Mesenchymal stem cell (in vitro differentiated cells and primary cell): ENCODE measurements at regions not wholly inside any gene's neighbourhood (a gene's known extent, or its start where the extent isn't known, plus 50 kb on each side); places are given as distances from the start of the nearest gene placed in this dataset.
"Not testable (repeated sequence)": the region's sequence is repeated elsewhere in the genome, so short reads cannot be mapped to it uniquely, and the experiment has no call there.

Experiments used
- DNase-seq: peaks from one replicate; pipeline ENCODE4 v3.0.0-alpha.2; 2013
- H2AFZ ChIP-seq: one replicate; pipeline ENCODE4 v1.6.1; 2013; ENCODE audit warnings: low read depth, mild to moderate bottlenecking, control low read depth, inconsistent platforms, low read length, moderate library complexity
- H2AK5ac ChIP-seq: 2 replicates; pipeline ENCODE4 v1.6.1; 2013; ENCODE audit warnings: low read length, moderate library complexity, mild to moderate bottlenecking, inconsistent platforms; ENCODE audit not compliant: severe bottlenecking
- H2BK120ac ChIP-seq: one replicate; pipeline ENCODE4 v1.6.1; 2013; ENCODE audit warnings: low read depth, mild to moderate bottlenecking, inconsistent platforms, low read length, moderate library complexity
- H2BK12ac ChIP-seq, 2 experiments: one replicate each; pipeline ENCODE4 v1.6.1; 2013; ENCODE audit warnings: inconsistent platforms in 2 of 2, low read length in 2 of 2, mild to moderate bottlenecking in 2 of 2, moderate library complexity in 2 of 2, control low read depth in 1 of 2
- H2BK15ac ChIP-seq: one replicate; pipeline ENCODE4 v1.6.1; 2013; ENCODE audit warnings: mild to moderate bottlenecking, low read depth, inconsistent platforms; ENCODE audit not compliant: poor library complexity, severe bottlenecking
- H2BK5ac ChIP-seq: 2 replicates; pipeline ENCODE4 v1.6.1; 2013; ENCODE audit warnings: low read depth, mild to moderate bottlenecking, low read length, control low read depth, inconsistent platforms; ENCODE audit not compliant: poor library complexity, severe bottlenecking
- H3K14ac ChIP-seq, 2 experiments: one replicate each; pipeline ENCODE4 v1.6.1; 2013; ENCODE audit warnings: inconsistent platforms in 2 of 2, low read length in 2 of 2, control low read depth in 1 of 2, mild to moderate bottlenecking in 1 of 2, moderate library complexity in 1 of 2
- H3K18ac ChIP-seq, 2 experiments: one replicate each; pipeline ENCODE4 v1.6.1; 2013; ENCODE audit warnings: inconsistent platforms in 2 of 2, low read length in 2 of 2, control low read depth in 1 of 2, low read depth in 1 of 2, mild to moderate bottlenecking in 1 of 2
- H3K23ac ChIP-seq, 2 experiments: one replicate each; pipeline ENCODE4 v1.6.1; 2013; ENCODE audit warnings: inconsistent platforms in 2 of 2, low read length in 2 of 2, mild to moderate bottlenecking in 2 of 2, moderate library complexity in 2 of 2, control low read depth in 1 of 2
- H3K27ac ChIP-seq: 2 replicates; pipeline ENCODE4 v1.5.1; 2013; ENCODE audit warnings: mild to moderate bottlenecking, moderate library complexity, low read length, control low read depth, inconsistent platforms; ENCODE audit not compliant: poor library complexity, severe bottlenecking
- H3K27me3 ChIP-seq, 2 experiments: 2 replicates each; pipeline versions ENCODE4 v1.6.1 to v1.7.0; 2013; ENCODE audit warnings: low read length in 2 of 2, mild to moderate bottlenecking in 2 of 2, moderate library complexity in 2 of 2, control low read depth in 1 of 2, inconsistent platforms in 1 of 2; ENCODE audit not compliant: control insufficient read depth in 1 of 2, insufficient read depth in 1 of 2
- H3K36me3 ChIP-seq, 2 experiments: 2 replicates each; pipeline versions ENCODE4 v1.6.1 to v1.7.0; 2013; ENCODE audit warnings: low read length in 2 of 2, control low read depth in 1 of 2, inconsistent platforms in 1 of 2, low read depth in 1 of 2, mild to moderate bottlenecking in 1 of 2; ENCODE audit not compliant: insufficient read depth in 2 of 2, control insufficient read depth in 1 of 2
- H3K4ac ChIP-seq, 2 experiments: one replicate each; pipeline ENCODE4 v1.6.1; 2013; ENCODE audit warnings: inconsistent platforms in 2 of 2, low read length in 2 of 2, mild to moderate bottlenecking in 2 of 2, moderate library complexity in 2 of 2, control low read depth in 1 of 2, low read depth in 1 of 2
- H3K4me1 ChIP-seq: 2 replicates; pipeline ENCODE4 v1.6.1; 2013; ENCODE audit warnings: low read depth, low read length, control low read depth; ENCODE audit not compliant: control insufficient read depth, insufficient read depth
- H3K4me2 ChIP-seq: 2 replicates; pipeline ENCODE4 v1.6.1; 2013; ENCODE audit warnings: low read length, mild to moderate bottlenecking, inconsistent platforms; ENCODE audit not compliant: poor library complexity, severe bottlenecking
- H3K4me3 ChIP-seq, 2 experiments: 2 replicates each; pipeline versions ENCODE4 v1.5.1 to v1.7.0; 2013; ENCODE audit warnings: low read length in 2 of 2, mild to moderate bottlenecking in 2 of 2, control low read depth in 1 of 2, low read depth in 1 of 2; ENCODE audit not compliant: insufficient read depth in 1 of 2
- H3K79me1 ChIP-seq: replicated peaks from 2 replicates; pipeline ENCODE4 v1.6.1; 2013; ENCODE audit warnings: mild to moderate bottlenecking, control low read depth, low read length, inconsistent platforms; ENCODE audit not compliant: poor library complexity, severe bottlenecking
- H3K9ac ChIP-seq: 2 replicates; pipeline ENCODE4 v1.7.0; 2013; ENCODE audit warnings: mild to moderate bottlenecking, low read length, moderate library complexity
- H3K9me3 ChIP-seq: 2 replicates; pipeline ENCODE4 v1.7.0; 2013; ENCODE audit warnings: mild to moderate bottlenecking, low read length; ENCODE audit not compliant: control insufficient read depth
- H4K8ac ChIP-seq: one replicate; pipeline ENCODE4 v1.6.1; 2013; ENCODE audit warnings: inconsistent platforms, mild to moderate bottlenecking, low read length, moderate library complexity
- H4K91ac ChIP-seq: one replicate; pipeline ENCODE4 v1.6.1; 2013; ENCODE audit warnings: mild to moderate bottlenecking, low read length, inconsistent platforms
- WGBS: methylation state at CpG from one replicate; pipeline ENCODE4 v1.1.7; 2013; ENCODE audit warnings: mixed read lengths; 5-methylcytosine and 5-hydroxymethylcytosine counted together

- not testable (repeated sequence) for H3K9me3 ChIP-seq, H2AK5ac ChIP-seq, H2BK5ac ChIP-seq, H3K36me3 ChIP-seq, H3K14ac ChIP-seq, H4K8ac ChIP-seq, H3K4me3 ChIP-seq, H2BK15ac ChIP-seq, H3K27me3 ChIP-seq, H4K91ac ChIP-seq, H3K4me2 ChIP-seq, H3K18ac ChIP-seq, H3K79me1 ChIP-seq, H3K23ac ChIP-seq, H3K27ac ChIP-seq, H3K9ac ChIP-seq, H3K4ac ChIP-seq, DNase-seq, H2BK120ac ChIP-seq, H2BK12ac ChIP-seq, H2AFZ ChIP-seq, H3K4me1 ChIP-seq
- WGBS = no CpG with 5 or more reads among the region's 30 CpGs
Measured at GRCh38 chr15:20628538-20628937, 86.9 kb upstream of the GOLGA6L6 start.

- not testable (repeated sequence) for H3K23ac ChIP-seq, H2BK15ac ChIP-seq, H3K14ac ChIP-seq, DNase-seq, H2AFZ ChIP-seq, H3K9me3 ChIP-seq, H3K18ac ChIP-seq, H3K79me1 ChIP-seq, H4K91ac ChIP-seq, H3K4me1 ChIP-seq, H3K4me2 ChIP-seq, H3K4ac ChIP-seq, H2BK12ac ChIP-seq, H4K8ac ChIP-seq, H3K4me3 ChIP-seq, H3K27me3 ChIP-seq, H3K9ac ChIP-seq, H2BK5ac ChIP-seq, H3K27ac ChIP-seq, H3K36me3 ChIP-seq, H2AK5ac ChIP-seq, H2BK120ac ChIP-seq
- no CpG with 5 or more reads among the region's 7 CpGs for WGBS
Measured at GRCh38 chr15:20625469-20625868, 83.9 kb upstream of the GOLGA6L6 start.

GRCh38 chr15:20624085-20624484 is 82.5 kb upstream of the GOLGA6L6 start:
- not testable (repeated sequence) for H2AFZ ChIP-seq, H3K18ac ChIP-seq, H3K27ac ChIP-seq, H3K36me3 ChIP-seq, H3K14ac ChIP-seq, H2BK5ac ChIP-seq, H3K79me1 ChIP-seq, DNase-seq, H3K4me1 ChIP-seq, H4K8ac ChIP-seq, H4K91ac ChIP-seq, H2BK120ac ChIP-seq, H2BK15ac ChIP-seq, H2BK12ac ChIP-seq, H3K4ac ChIP-seq, H3K9ac ChIP-seq, H3K4me3 ChIP-seq, H3K4me2 ChIP-seq, H3K27me3 ChIP-seq, H2AK5ac ChIP-seq, H3K9me3 ChIP-seq, H3K23ac ChIP-seq
- WGBS = 36% methylated on average over 2 of the region's 3 CpGs

- not testable (repeated sequence) for H3K18ac ChIP-seq, H3K4me3 ChIP-seq, H2BK5ac ChIP-seq, DNase-seq, H3K14ac ChIP-seq, H3K4me1 ChIP-seq, H3K4me2 ChIP-seq, H3K27ac ChIP-seq, H2BK120ac ChIP-seq, H4K91ac ChIP-seq, H2BK12ac ChIP-seq, H3K9ac ChIP-seq, H3K27me3 ChIP-seq, H2AK5ac ChIP-seq, H4K8ac ChIP-seq, H3K23ac ChIP-seq, H3K36me3 ChIP-seq, H3K9me3 ChIP-seq, H3K4ac ChIP-seq, H2AFZ ChIP-seq, H3K79me1 ChIP-seq, H2BK15ac ChIP-seq
- WGBS = no CpG with 5 or more reads among the region's 9 CpGs
Measured at GRCh38 chr15:20622117-20622516, 80.5 kb upstream of the GOLGA6L6 start.
